AG10803 (cell line): ENCODE measurements at regions not wholly inside any gene's neighbourhood (a gene's known extent, or its start where the extent isn't known, plus 50 kb on each side); places are given as distances from the start of the nearest gene placed in this dataset.

Experiments
- DNase-seq: peaks from one replicate; pipeline ENCODE4 v3.0.0; 2010; ENCODE audit warnings: low read depth
- H3K4me3 ChIP-seq: 2 replicates; pipeline ENCODE4 v1.5.1; 2011; ENCODE audit warnings: mild to moderate bottlenecking, low read length, control low read depth
- TF ChIP-seq, protein P1 (sequence below): conservative IDR thresholded peaks from 2 replicates; pipeline ENCODE4 v1.5.1; 2011; ENCODE audit warnings: mild to moderate bottlenecking, low read length, control low read depth, inconsistent platforms

DNA sequence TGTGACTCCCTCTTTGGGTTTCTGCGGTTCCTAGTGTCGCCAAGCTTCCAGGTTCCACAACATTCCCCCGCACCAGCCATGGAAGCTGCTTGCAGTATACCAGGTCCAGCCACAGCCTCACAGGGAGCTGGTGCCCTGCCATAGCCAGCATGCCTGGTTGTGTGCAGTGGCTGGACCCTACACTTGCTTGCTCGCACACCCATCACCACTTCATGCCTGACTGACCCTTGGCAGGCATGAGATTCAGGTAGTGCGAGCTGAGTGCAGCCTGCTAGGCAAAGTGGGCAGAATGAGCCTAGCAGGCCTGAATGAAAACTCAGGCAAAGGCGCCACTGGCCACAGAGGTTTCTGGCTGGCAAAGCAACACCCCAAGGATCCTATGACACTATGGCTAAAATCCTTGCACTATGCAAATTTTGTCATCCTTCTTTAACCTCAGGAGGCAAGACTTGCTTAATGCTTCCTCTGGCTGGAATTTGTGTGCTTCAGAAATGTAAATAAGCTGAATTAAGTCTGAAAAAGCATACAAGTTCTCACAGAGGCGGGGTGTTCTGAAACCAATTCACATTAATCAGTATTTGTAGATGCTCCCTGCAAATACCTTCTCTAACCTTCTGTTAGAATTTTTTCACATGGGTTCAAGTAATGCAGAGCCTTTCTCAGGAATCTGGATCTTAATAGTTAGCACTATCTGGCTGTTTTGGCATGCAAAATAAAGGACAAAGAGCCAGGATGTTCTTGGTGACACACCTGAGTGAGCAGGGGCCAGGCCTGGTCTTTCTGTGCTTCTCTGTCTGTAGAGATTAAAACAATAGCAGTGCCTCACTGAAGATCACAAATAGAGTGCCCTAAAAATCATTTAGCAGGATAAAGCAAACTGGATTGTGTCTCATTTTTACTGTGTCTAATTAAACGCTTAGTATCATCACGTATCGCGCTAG is 256.9 kb downstream of the GPATCH2 start:
- TF ChIP-seq, protein P1, sequence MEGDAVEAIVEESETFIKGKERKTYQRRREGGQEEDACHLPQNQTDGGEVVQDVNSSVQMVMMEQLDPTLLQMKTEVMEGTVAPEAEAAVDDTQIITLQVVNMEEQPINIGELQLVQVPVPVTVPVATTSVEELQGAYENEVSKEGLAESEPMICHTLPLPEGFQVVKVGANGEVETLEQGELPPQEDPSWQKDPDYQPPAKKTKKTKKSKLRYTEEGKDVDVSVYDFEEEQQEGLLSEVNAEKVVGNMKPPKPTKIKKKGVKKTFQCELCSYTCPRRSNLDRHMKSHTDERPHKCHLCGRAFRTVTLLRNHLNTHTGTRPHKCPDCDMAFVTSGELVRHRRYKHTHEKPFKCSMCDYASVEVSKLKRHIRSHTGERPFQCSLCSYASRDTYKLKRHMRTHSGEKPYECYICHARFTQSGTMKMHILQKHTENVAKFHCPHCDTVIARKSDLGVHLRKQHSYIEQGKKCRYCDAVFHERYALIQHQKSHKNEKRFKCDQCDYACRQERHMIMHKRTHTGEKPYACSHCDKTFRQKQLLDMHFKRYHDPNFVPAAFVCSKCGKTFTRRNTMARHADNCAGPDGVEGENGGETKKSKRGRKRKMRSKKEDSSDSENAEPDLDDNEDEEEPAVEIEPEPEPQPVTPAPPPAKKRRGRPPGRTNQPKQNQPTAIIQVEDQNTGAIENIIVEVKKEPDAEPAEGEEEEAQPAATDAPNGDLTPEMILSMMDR, result no peak
- no peak overlapping the region for H3K4me3 ChIP-seq
- DNase-seq, result no peak

DNA sequence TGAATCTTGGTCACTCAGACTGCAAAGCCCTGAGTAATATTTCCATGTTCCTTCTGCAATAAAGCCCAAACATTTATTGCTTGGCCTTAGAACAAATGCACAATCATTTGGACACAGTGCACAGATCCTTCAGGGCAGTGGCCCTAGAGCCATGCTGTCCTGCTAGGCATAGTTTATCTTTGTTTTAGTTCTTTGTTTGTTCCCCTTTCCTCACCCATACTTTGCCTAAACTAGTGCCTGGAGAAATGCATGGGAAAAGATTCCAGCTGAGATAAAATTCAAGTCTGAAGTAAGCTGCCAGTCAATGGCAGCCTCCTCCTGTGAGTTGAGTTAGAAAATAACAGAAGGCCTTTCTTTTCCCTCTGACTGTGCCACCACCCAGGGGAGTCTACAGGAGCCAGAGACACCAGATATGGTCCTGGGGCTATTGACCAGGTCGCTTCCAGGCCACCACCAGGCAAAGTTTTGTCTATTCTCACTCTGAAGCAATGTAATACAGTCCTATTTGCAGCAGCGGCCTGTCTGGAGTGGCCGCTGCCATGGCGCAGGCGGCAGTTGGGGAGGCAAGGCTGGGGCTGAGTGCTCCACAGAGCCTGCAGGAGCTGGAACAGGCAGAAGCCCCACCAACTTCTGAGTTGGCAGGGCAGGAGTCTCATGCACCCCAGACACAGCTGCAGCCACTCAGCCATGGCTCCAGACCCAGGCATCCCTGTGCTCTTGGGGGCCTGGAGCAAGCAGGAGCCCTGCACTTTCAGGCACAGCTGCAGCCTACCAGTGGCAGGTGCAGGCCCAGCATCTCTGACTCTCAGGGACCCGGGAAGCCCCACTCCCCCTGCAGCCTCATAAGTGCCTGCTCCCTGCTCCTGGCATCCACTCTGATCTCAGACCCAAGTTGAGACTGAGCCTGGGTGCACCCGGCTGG is 258.6 kb downstream of the GPATCH2 start:
- DNase-seq, result no peak
- TF ChIP-seq, protein P1, result no peak

DNA sequence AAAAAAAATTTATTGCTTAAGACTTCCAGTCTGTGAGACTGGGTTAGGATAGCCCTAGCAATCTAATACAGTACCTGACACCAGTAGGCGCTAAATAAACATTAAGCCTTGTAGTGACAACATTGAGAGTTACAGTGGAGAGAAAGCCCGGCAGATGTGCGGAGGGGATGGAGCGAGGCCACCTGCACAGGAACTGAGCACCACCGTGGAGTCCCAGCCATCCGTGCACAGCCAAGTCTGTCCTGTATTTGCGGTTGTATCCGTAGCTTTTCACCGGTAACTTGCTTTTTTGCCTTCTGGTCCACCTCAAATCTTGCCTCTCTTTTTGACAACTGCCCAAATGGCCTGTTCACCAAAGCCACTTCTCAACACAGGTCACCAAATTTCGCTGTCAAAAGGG is 260.1 kb downstream of the GPATCH2 start:
- DNase-seq, result no peak
- TF ChIP-seq, protein P1, result no peak
- H3K4me3 ChIP-seq, result no peak overlapping the region

More for the DNA sequence above, 258.6 kb downstream of the GPATCH2 start:
- no peak overlapping the region for H3K4me3 ChIP-seq

DNA sequence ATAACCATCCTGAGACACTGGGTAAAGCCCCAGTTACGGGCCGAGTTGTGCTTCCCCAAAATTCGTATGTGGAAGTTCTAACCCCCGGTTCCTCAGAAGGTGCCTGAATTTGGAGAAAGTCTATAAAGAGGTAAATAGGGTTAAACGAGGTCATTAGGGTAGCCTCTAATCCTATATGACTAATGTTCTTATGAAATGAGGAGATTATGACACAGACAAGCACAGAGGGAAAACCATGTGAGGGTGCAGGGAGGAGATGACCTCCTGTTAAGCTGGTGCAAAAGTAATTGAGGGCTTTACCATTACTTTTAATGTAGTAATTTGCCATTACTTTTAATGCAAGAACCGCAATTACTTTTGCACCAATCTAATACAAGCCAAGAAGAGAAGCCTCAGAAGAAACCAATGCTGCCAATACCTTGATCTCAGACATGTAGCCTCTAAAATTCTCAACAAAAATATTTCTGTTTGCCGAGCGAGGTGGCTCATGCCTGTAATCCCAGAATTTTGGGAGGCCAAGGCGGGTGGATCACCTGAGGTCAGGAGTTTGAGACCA is 260.8 kb downstream of the GPATCH2 start:
- no peak overlapping the region for H3K4me3 ChIP-seq
- TF ChIP-seq, protein P1, result no peak
- DNase-seq, result no peak

DNA sequence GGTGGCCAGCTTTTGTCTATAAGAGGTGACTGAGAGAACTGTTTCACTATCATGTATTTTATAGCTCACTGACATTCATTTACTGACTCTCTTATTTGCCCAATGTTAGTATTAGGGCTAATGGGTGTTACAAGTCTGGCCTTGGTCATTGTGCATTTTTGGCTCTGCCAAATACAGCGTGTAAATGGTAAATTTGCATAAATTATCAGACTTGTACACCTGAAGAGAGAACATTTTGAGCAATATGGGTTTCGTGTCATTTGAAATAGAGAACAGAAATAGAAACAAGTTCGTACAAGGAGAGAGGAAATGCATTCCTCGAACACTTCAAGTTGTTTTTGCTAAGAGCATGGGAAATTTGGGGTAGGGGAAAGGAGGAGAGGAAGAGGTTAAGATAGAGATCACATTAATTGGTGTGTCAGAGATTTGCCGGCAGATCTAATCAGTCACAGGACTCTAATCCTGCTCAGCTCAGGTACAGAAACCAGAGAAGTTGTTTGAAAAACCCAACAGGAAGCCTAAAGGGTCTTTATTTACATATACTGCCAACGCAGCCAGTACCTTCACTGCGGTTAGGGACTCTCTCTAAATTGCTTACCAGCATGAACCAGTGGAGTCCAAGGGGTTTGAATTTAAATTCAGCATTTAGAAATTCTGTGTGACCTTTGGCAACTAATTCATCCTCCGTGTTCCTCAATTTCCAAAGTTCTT is 261.5 kb downstream of the GPATCH2 start:
- TF ChIP-seq, protein P1, result no peak
- H3K4me3 ChIP-seq, result no peak overlapping the region
- DNase-seq, result no peak

DNA sequence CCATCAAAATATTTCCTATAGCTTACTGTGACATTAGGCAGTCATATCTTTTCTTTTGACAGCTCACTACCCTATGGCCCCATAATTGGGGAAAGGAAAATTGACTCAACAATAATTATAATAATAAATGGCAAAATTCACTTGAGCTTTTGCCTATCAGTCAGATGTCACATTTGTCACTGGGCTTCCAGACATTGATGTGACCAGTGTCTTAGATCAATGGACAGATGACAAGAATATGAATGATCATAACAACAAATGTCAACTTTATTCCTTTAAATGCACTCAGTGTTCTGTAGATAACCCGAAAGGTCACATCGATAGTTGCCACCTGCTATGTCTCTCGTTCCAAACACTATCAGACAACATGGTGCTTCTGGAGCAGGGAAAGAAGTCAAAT is 266.7 kb downstream of the GPATCH2 start:
- TF ChIP-seq, protein P1, result no peak
- DNase-seq, result no peak
- H3K4me3 ChIP-seq, result no peak overlapping the region
